Osteocyte (in vitro differentiated cells): ENCODE measurements at regions not wholly inside any gene's neighbourhood (a gene's known extent, or its start where the extent isn't known, plus 50 kb on each side); places are given as distances from the start of the nearest gene placed in this dataset.

Experiments used
- DNase-seq: peaks from one replicate; pipeline ENCODE4 v3.0.0; 2021; ENCODE audit warnings: mixed read lengths; ENCODE audit not compliant: unreplicated experiment; ENCODE audit errors: extremely low spot score
- H3K27ac Mint-ChIP-seq: one replicate; pipeline ENCODE4 v1.8.0; 2021; ENCODE audit warnings: mild to moderate bottlenecking, mixed read lengths; ENCODE audit not compliant: unreplicated experiment
- H3K27me3 Mint-ChIP-seq: one replicate; pipeline ENCODE4 v1.8.0; 2021; ENCODE audit warnings: mixed read lengths; ENCODE audit not compliant: unreplicated experiment
- H3K36me3 Mint-ChIP-seq: one replicate; pipeline ENCODE4 v1.8.0; 2021; ENCODE audit warnings: mixed read lengths; ENCODE audit not compliant: unreplicated experiment
- H3K4me1 Mint-ChIP-seq: one replicate; pipeline ENCODE4 v1.8.0; 2021; ENCODE audit warnings: mixed read lengths; ENCODE audit not compliant: unreplicated experiment
- H3K4me3 Mint-ChIP-seq: one replicate; pipeline ENCODE4 v1.8.0; 2021; ENCODE audit warnings: mild to moderate bottlenecking, moderate library complexity, mixed read lengths; ENCODE audit not compliant: unreplicated experiment
- H3K9me3 Mint-ChIP-seq: one replicate; pipeline ENCODE4 v1.8.0; 2021; ENCODE audit warnings: mixed read lengths; ENCODE audit not compliant: unreplicated experiment
- CTCF ChIP-seq: fragments of 200-600 bp; sonication (generic); IDR thresholded peaks from 2 replicates; pipeline ENCODE4 v1.5.0; 2021; ENCODE audit warnings: antibody characterized with exemption, mild to moderate bottlenecking, moderate library complexity

GRCh38 chr10:129288999-129289584 lies 177.9 kb upstream of the MGMT start:
- H3K27ac Mint-ChIP-seq = no peak overlapping the region
- TF ChIP-seq CTCF = no peak
- H3K36me3 Mint-ChIP-seq = no peaks in the 10 kb centered on the region
- H3K4me1 Mint-ChIP-seq = no peaks in the 10 kb centered on the region
- DNase-seq = no peak
- no peaks in the 10 kb centered on the region for H3K27me3 Mint-ChIP-seq
- no peak overlapping the region for H3K4me3 Mint-ChIP-seq
- H3K9me3 Mint-ChIP-seq = peaks cover 24% of the 10 kb centered on the region

- no peaks in the 10 kb centered on the region for H3K4me1 Mint-ChIP-seq
- DNase-seq = no peak
Observed at GRCh38 chr10:129293991-129294700, 172.9 kb upstream of the MGMT start.

GRCh38 chr10:129294944-129295343 lies 172.1 kb upstream of the MGMT start:
- Mint-ChIP-seq H3K4me3 (no peak overlapping the region), H3K27ac (no peak overlapping the region), H3K36me3 (no peaks in the 10 kb centered on the region), H3K4me1 (no peaks in the 10 kb centered on the region), H3K9me3 (peaks cover 11% of the 10 kb centered on the region), H3K27me3 (no peaks in the 10 kb centered on the region)
- no peak for TF ChIP-seq CTCF
- no peak for DNase-seq

More at GRCh38 chr10:129293991-129294700, 172.9 kb upstream of the MGMT start:
- Mint-ChIP-seq H3K9me3 (peaks cover 14% of the 10 kb centered on the region), H3K27ac (no peak overlapping the region), H3K4me3 (no peak overlapping the region), H3K36me3 (no peaks in the 10 kb centered on the region), H3K27me3 (no peaks in the 10 kb centered on the region)
- TF ChIP-seq CTCF = no peak

- no peak for DNase-seq
- no peak overlapping the region for H3K4me3 Mint-ChIP-seq
- no peaks in the 10 kb centered on the region for H3K27me3 Mint-ChIP-seq
- H3K9me3 Mint-ChIP-seq = peaks cover 5% of the 10 kb centered on the region
- H3K4me1 Mint-ChIP-seq = no peaks in the 10 kb centered on the region
- no peak for TF ChIP-seq CTCF
- H3K36me3 Mint-ChIP-seq = no peaks in the 10 kb centered on the region
- H3K27ac Mint-ChIP-seq = no peak overlapping the region
Observed at GRCh38 chr10:129305046-129305445, 162.0 kb upstream of the MGMT start.

- H3K36me3 Mint-ChIP-seq = no peaks in the 10 kb centered on the region
- H3K4me3 Mint-ChIP-seq = no peak overlapping the region
- H3K27me3 Mint-ChIP-seq = no peaks in the 10 kb centered on the region
- no peak for DNase-seq
- no peak overlapping the region for H3K27ac Mint-ChIP-seq
- H3K4me1 Mint-ChIP-seq = no peaks in the 10 kb centered on the region
- H3K9me3 Mint-ChIP-seq = peaks cover 5% of the 10 kb centered on the region
- TF ChIP-seq CTCF = no peak
Observed at GRCh38 chr10:129307141-129307540, 159.9 kb upstream of the MGMT start.
